ENCODE measurements at regions not wholly inside any gene's neighbourhood (a gene's known extent, or its start where the extent isn't known, plus 50 kb on each side); places are given as distances from the start of the nearest gene placed in this dataset.

GRCh38 chr22:48884324-48884723 lies 943.3 kb downstream of the BRD1 start:
- no peak for DNase-seq (ENCODE audit: low spot score)

- no peak for DNase-seq (ENCODE audit: low spot score)
These were observed 944.3 kb downstream of the BRD1 start for GRCh38 chr22:48883211-48883960.

- DNase-seq (ENCODE audit: low spot score) = no peak
These were observed 945.0 kb downstream of the BRD1 start for GRCh38 chr22:48882636-48883200.

GRCh38 chr22:48881326-48881980 lies 946.2 kb downstream of the BRD1 start:
- no peak for DNase-seq (ENCODE audit: low spot score)

- DNase-seq (ENCODE audit: low spot score) = no peak
These were observed 946.9 kb downstream of the BRD1 start for GRCh38 chr22:48880749-48881148.

GRCh38 chr22:48876951-48877350 lies 950.7 kb downstream of the BRD1 start:
- no peak for DNase-seq (ENCODE audit: low spot score)

- DNase-seq (ENCODE audit: low spot score) = no peak
These were observed 952.7 kb downstream of the BRD1 start for GRCh38 chr22:48874956-48875355.

- DNase-seq (ENCODE audit: low spot score) = no peak
These were observed 954.5 kb downstream of the BRD1 start for GRCh38 chr22:48873191-48873520.

- no peak for DNase-seq (ENCODE audit: low spot score)
These were observed 955.1 kb downstream of the BRD1 start for GRCh38 chr22:48872271-48873190.

- no peak for DNase-seq (ENCODE audit: low spot score)
These were observed 956.4 kb downstream of the BRD1 start for GRCh38 chr22:48871176-48871840.

GRCh38 chr22:48870436-48870835 lies 957.2 kb downstream of the BRD1 start:
- DNase-seq (ENCODE audit: low spot score) = no peak

GRCh38 chr22:48869788-48870187 lies 957.9 kb downstream of the BRD1 start:
- no peak for DNase-seq (ENCODE audit: low spot score)

GRCh38 chr22:48869161-48869560 lies 958.5 kb downstream of the BRD1 start:
- no peak for DNase-seq (ENCODE audit: low spot score)

GRCh38 chr22:48868554-48868953 lies 959.1 kb downstream of the BRD1 start:
- DNase-seq (ENCODE audit: low spot score) = no peak

- DNase-seq (ENCODE audit: low spot score) = no peak
These were observed 959.8 kb downstream of the BRD1 start for GRCh38 chr22:48867891-48868290.

GRCh38 chr22:48866906-48867681 lies 960.6 kb downstream of the BRD1 start:
- DNase-seq (ENCODE audit: low spot score) = no peak

GRCh38 chr22:48864748-48865147 lies 962.9 kb downstream of the BRD1 start:
- DNase-seq (ENCODE audit: low spot score) = no peak

- no peak for DNase-seq (ENCODE audit: low spot score)
These were observed 963.6 kb downstream of the BRD1 start for GRCh38 chr22:48863965-48864528.

- DNase-seq (ENCODE audit: low spot score) = no peak
These were observed 967.1 kb downstream of the BRD1 start for GRCh38 chr22:48860557-48860956.

GRCh38 chr22:48858856-48859255 lies 968.8 kb downstream of the BRD1 start:
- DNase-seq (ENCODE audit: low spot score) = no peak

- DNase-seq (ENCODE audit: low spot score) = no peak
These were observed 969.6 kb downstream of the BRD1 start for GRCh38 chr22:48858121-48858520.

All from putamen (tissue), 1 donor.